Vagina (tissue), 2 donors: ENCODE measurements at regions not wholly inside any gene's neighbourhood (a gene's known extent, or its start where the extent isn't known, plus 50 kb on each side); places are given as distances from the start of the nearest gene placed in this dataset.
A peak's percentile ranks its signal among the peaks of the same experiment; 100 is the strongest.

Experiments used
- DNase-seq, 2 donors: peaks; one replicate each; pipeline ENCODE4 v3.0.0-alpha.2; 2017; ENCODE audit errors: extremely low spot score in 2 of 2
- H3K27ac ChIP-seq: fragments of 200-600 bp; sonication (generic); one replicate; pipeline ENCODE4 v1.5.1; 2019
- H3K27me3 ChIP-seq: fragments of 200-600 bp; sonication (generic); one replicate; pipeline ENCODE4 v1.5.1; 2019
- H3K36me3 ChIP-seq, 2 donors: fragments of 200-600 bp; sonication (generic); one replicate each; pipeline ENCODE4 v1.5.1; 2017 to 2019
- H3K4me1 ChIP-seq: fragments of 200-600 bp; sonication (generic); one replicate; pipeline ENCODE4 v1.5.1; 2019
- H3K4me3 ChIP-seq, 2 donors: fragments of 200-600 bp; sonication (generic); 1 replicate in 1 of 2; 2 replicates in 1 of 2; pipeline ENCODE4 v1.5.1; 2016 to 2019
- H3K9me3 ChIP-seq: fragments of 200-600 bp; sonication (generic); one replicate; pipeline ENCODE4 v1.5.1; 2019
- POLR2A ChIP-seq, 2 donors: fragments of 450-650 bp; IDR thresholded peaks; one replicate each; pipeline ENCODE4 v1.6.1; 2017; ENCODE audit warnings: antibody characterized with exemption in 2 of 2, mild to moderate bottlenecking in 2 of 2, moderate library complexity in 2 of 2
- POLR2AphosphoS5 ChIP-seq, 2 donors: sonication (generic); formaldehyde crosslinking; IDR thresholded peaks; one replicate each; pipeline ENCODE4 v1.9.0; 2017; ENCODE audit warnings: antibody characterized with exemption in 2 of 2, mild to moderate bottlenecking in 2 of 2, low read depth in 1 of 2; ENCODE audit not compliant: insufficient read depth in 1 of 2
- intact Hi-C: fragments of 100-400 bp; cut with DNase I; formaldehyde crosslinking; loops from one replicate; pipeline ENCODE4 v1.15.1; 2023
- TF ChIP-seq, protein P1 (sequence below), 3 experiments: fragments of 450-650 bp in 2 of 3; fragments of 200-600 bp in 1 of 3; sonication (generic) in 1 of 3; IDR thresholded peaks; one replicate each; pipeline ENCODE4 v1.5.1; 2017 to 2019; ENCODE audit warnings: antibody characterized with exemption in 3 of 3, mild to moderate bottlenecking in 2 of 3, moderate library complexity in 2 of 3

DNA sequence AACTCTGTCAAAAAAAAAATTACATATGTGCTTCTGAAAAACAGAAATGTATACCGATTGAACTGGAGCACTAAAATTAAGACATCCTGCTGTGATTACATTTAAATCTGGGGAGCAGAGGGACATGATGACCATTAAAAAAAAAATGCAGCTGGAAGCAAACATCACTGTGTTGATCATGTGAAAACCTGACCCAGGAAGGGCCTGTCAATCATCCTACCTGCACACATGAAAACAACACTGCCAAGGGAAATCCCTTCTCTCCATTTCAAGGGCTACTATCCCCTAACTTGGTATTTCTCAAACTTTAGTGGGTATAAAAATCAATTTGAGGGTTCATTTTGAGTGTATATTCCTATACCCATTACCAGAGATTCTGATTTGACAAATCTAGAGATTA lies 719.9 kb upstream of the CBLB start:
- Histone ChIP-seq H3K27me3 (no peaks in the 10 kb centered on the region), H3K9me3 (no peaks in the 10 kb centered on the region), H3K4me3 (no peak overlapping the region), H3K36me3 (no peaks in the 10 kb centered on the region), H3K27ac (no peak overlapping the region), H3K4me1 (peaks cover 15% of the 10 kb centered on the region)
- intact Hi-C loops: no loop called here
- TF ChIP-seq POLR2AphosphoS5 (IDR thresholded peaks at IDR 0.05; ENCODE audit: insufficient read depth in 1 of 2, low read depth in 1 of 2) (no peak), POLR2A (IDR thresholded peaks at IDR 0.05) (no peak)
- TF ChIP-seq, protein P1, sequence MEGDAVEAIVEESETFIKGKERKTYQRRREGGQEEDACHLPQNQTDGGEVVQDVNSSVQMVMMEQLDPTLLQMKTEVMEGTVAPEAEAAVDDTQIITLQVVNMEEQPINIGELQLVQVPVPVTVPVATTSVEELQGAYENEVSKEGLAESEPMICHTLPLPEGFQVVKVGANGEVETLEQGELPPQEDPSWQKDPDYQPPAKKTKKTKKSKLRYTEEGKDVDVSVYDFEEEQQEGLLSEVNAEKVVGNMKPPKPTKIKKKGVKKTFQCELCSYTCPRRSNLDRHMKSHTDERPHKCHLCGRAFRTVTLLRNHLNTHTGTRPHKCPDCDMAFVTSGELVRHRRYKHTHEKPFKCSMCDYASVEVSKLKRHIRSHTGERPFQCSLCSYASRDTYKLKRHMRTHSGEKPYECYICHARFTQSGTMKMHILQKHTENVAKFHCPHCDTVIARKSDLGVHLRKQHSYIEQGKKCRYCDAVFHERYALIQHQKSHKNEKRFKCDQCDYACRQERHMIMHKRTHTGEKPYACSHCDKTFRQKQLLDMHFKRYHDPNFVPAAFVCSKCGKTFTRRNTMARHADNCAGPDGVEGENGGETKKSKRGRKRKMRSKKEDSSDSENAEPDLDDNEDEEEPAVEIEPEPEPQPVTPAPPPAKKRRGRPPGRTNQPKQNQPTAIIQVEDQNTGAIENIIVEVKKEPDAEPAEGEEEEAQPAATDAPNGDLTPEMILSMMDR (IDR thresholded peaks at IDR 0.05): no peak
- DNase-seq: no peak

DNA sequence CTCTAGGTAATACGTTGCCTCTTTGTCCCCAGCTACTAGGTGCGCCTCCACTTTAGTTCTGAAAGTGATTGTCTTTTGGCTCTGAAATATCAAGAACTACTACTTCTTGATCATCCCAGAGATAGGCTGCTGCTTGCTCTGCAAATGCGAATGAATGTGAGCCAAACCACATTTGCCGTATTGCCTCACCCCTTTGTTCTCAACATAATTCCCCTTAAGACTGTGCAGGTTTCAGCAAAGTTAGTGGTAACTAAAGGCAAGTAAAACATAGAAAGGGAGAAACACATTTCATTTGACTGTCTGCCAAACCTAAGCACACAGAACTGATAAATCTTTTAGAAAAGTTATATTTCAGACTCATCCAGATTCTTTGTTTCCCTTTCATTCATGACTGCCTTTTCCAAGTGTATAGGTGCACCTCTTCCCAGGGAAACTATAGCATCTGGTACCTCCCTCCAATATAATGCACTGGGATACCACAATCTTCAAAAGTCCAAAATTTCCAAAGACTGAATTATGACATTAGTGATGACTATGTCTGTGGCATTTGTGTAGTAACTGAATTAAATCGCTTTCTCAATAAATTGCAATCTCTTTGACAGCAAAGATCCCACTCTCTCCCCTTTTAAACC lies 720.6 kb upstream of the CBLB start:
- no peak for TF ChIP-seq POLR2A (IDR thresholded peaks at IDR 0.05)
- no peak for TF ChIP-seq POLR2AphosphoS5 (IDR thresholded peaks at IDR 0.05; ENCODE audit: insufficient read depth in 1 of 2, low read depth in 1 of 2)
- TF ChIP-seq, protein P1 (IDR thresholded peaks at IDR 0.05): no peak
- intact Hi-C loops: no loop called here
- no peak overlapping the region for H3K27ac ChIP-seq

DNA sequence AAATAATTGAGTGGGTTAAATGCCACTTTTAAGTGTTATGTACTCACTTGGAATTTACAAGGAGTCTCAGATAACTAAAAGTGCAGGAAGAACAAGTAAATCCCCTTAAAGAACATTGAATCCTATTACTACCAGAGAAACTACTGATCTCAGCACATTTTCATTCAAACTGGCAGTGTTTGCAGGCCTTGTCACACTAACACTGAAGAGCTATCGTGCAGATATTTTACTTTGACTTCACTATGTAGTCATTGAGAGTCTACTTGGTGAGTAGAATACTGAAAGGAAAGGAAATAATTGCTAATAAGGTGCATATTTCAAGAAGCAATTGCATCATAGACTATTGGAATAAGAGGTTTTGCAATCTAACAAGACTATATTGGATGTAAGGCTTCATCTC lies 721.4 kb upstream of the CBLB start:
- no peak for DNase-seq
- Histone ChIP-seq H3K27ac (no peak overlapping the region), H3K4me3 (no peak overlapping the region), H3K36me3 (no peaks in the 10 kb centered on the region), H3K9me3 (no peaks in the 10 kb centered on the region), H3K27me3 (no peaks in the 10 kb centered on the region), H3K4me1 (peaks cover 15% of the 10 kb centered on the region)
- intact Hi-C loops: no loop called here
- TF ChIP-seq, protein P1 (IDR thresholded peaks at IDR 0.05): no peak
- no peak for TF ChIP-seq POLR2AphosphoS5 (IDR thresholded peaks at IDR 0.05; ENCODE audit: insufficient read depth in 1 of 2, low read depth in 1 of 2)

More for the DNA sequence above, 720.6 kb upstream of the CBLB start:
- Histone ChIP-seq H3K36me3 (no peaks in the 10 kb centered on the region), H3K27me3 (no peaks in the 10 kb centered on the region), H3K4me1 (peaks cover 15% of the 10 kb centered on the region), H3K4me3 (no peak overlapping the region), H3K9me3 (no peaks in the 10 kb centered on the region)
- DNase-seq: no peak

DNA sequence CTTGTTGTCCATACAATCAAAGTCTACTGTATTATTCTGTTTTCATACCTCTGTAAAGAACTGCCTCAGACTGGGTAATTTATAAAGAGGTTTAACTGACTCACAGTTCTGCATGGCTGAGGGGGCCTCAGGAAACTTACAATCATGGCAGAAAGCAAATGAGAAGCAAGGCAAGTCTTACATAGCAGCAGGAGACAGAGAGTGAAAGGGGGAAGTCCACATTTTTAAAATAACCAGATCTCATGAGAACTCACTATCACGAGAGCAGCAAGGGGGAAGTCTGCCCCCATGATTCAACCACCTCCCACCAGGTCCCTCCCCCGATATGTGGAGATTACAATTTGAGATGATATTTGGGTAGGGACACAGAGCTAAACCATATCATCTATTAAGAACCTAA lies 724.6 kb upstream of the CBLB start:
- Histone ChIP-seq H3K9me3 (no peaks in the 10 kb centered on the region), H3K36me3 (no peaks in the 10 kb centered on the region), H3K4me3 (no peak overlapping the region), H3K4me1 (peaks cover 15% of the 10 kb centered on the region), H3K27ac (no peak overlapping the region), H3K27me3 (no peaks in the 10 kb centered on the region)
- TF ChIP-seq POLR2AphosphoS5 (IDR thresholded peaks at IDR 0.05; ENCODE audit: insufficient read depth in 1 of 2, low read depth in 1 of 2): no peak
- TF ChIP-seq POLR2A (IDR thresholded peaks at IDR 0.05): no peak
- TF ChIP-seq, protein P1 (IDR thresholded peaks at IDR 0.05): no peak
- DNase-seq: no peak
- intact Hi-C loops: no loop called here

DNA sequence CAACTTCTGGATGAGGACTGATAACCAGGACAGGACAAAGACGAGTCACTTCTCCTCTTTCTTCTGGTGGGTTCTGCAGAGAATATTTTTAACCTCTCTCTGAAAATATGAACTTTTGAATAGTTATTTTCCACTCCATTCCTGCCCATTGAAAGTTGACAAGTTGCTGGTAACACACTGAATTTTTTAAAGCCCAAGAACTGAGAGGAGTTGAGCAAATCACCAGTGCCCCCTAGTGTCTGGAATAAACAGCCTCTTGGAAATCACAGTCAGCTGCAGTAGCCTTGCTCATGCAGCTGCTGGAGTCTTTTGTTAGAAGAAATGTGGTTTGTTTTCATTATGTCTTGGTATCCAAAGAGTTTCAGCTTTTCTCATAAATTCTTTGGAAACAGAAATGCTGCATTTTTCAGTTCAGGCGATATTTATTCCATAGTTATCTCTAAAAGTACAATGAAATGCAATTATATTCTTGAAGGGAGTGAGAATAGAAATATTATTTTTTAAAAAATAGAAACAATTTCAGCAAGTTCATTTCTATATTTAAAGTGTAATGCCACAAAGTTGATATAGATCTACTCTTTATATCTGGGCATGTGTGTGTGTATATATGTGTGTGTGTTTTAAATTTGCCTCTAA lies 741.0 kb upstream of the CBLB start:
- Histone ChIP-seq H3K36me3 (no peaks in the 10 kb centered on the region), H3K27me3 (no peaks in the 10 kb centered on the region), H3K27ac (peak overlapping the region; percentile 1), H3K9me3 (no peaks in the 10 kb centered on the region), H3K4me3 (no peak overlapping the region), H3K4me1 (peaks cover 4% of the 10 kb centered on the region)
- TF ChIP-seq POLR2A (IDR thresholded peaks at IDR 0.05) (no peak), POLR2AphosphoS5 (IDR thresholded peaks at IDR 0.05; ENCODE audit: insufficient read depth in 1 of 2, low read depth in 1 of 2) (no peak)
- TF ChIP-seq, protein P1 (IDR thresholded peaks at IDR 0.05): peak; percentile 46 to 85 (median 82)
- DNase-seq: no peak
- intact Hi-C loops: no loop called here
